H9 (cell line): ENCODE measurements at regions not wholly inside any gene's neighbourhood (a gene's known extent, or its start where the extent isn't known, plus 50 kb on each side); places are given as distances from the start of the nearest gene placed in this dataset.

Experiments used
- DNase-seq: peaks from one replicate; pipeline ENCODE4 v3.0.0-alpha.2; 2017
- H2AFZ ChIP-seq: one replicate; pipeline ENCODE4 v1.6.1; 2013; ENCODE audit warnings: mild to moderate bottlenecking, low read length, control low read depth, moderate library complexity
- H2AK5ac ChIP-seq: 2 replicates; pipeline ENCODE4 v1.6.1; 2013; ENCODE audit warnings: low read length, control low read depth, mixed read lengths; ENCODE audit not compliant: insufficient read length
- H2BK120ac ChIP-seq: one replicate; pipeline ENCODE4 v1.6.1; 2013; ENCODE audit warnings: low read depth, mild to moderate bottlenecking, low read length, control low read depth, inconsistent platforms; ENCODE audit not compliant: poor library complexity, severe bottlenecking
- H2BK12ac ChIP-seq: 2 replicates; pipeline ENCODE4 v1.6.1; 2013; ENCODE audit warnings: low read length, control low read depth, mixed read lengths, low read depth; ENCODE audit not compliant: insufficient read length
- H2BK15ac ChIP-seq: 2 replicates; pipeline ENCODE4 v1.6.1; 2013; ENCODE audit warnings: low read depth, low read length, control low read depth
- H2BK20ac ChIP-seq: one replicate; pipeline ENCODE4 v1.6.1; 2013; ENCODE audit warnings: low read depth, mild to moderate bottlenecking, low read length, control low read depth, inconsistent platforms; ENCODE audit not compliant: poor library complexity, severe bottlenecking
- H2BK5ac ChIP-seq: 2 replicates; pipeline ENCODE4 v1.6.1; 2013; ENCODE audit warnings: low read length, control low read depth, mixed read lengths; ENCODE audit not compliant: insufficient read length
- H3K14ac ChIP-seq: 2 replicates; pipeline ENCODE4 v1.6.1; 2013; ENCODE audit warnings: low read length, control low read depth; ENCODE audit not compliant: insufficient read depth
- H3K18ac ChIP-seq: 2 replicates; pipeline ENCODE4 v1.6.1; 2013; ENCODE audit warnings: low read depth, mild to moderate bottlenecking, mixed read lengths, low read length, control low read depth; ENCODE audit not compliant: insufficient read length
- H3K23ac ChIP-seq: 2 replicates; pipeline ENCODE4 v1.6.1; 2013; ENCODE audit warnings: low read length, control low read depth, mixed read lengths, low read depth; ENCODE audit not compliant: insufficient read length
- H3K23me2 ChIP-seq: 2 replicates; pipeline ENCODE4 v1.6.1; 2013; ENCODE audit warnings: low read depth, mild to moderate bottlenecking, mixed read lengths, low read length, control low read depth; ENCODE audit not compliant: insufficient read length, poor library complexity, severe bottlenecking
- H3K27ac ChIP-seq: 2 replicates; pipeline ENCODE4 v1.5.1; 2013; ENCODE audit warnings: low read length, control low read depth, mixed read lengths, low read depth; ENCODE audit not compliant: insufficient read length
- H3K27me3 ChIP-seq: 2 replicates; pipeline ENCODE4 v1.6.1; 2013; ENCODE audit warnings: low read length, control low read depth, inconsistent platforms; ENCODE audit not compliant: insufficient read depth
- H3K4ac ChIP-seq: 2 replicates; pipeline ENCODE4 v1.6.1; 2013; ENCODE audit warnings: low read depth, mild to moderate bottlenecking, control low read depth, inconsistent platforms, low read length, moderate library complexity
- H3K4me1 ChIP-seq: 2 replicates; pipeline ENCODE4 v1.6.1; 2013; ENCODE audit warnings: low read length, control low read depth, inconsistent platforms; ENCODE audit not compliant: insufficient read depth
- H3K4me2 ChIP-seq: 2 replicates; pipeline ENCODE4 v1.6.1; 2013; ENCODE audit warnings: low read length, control low read depth, mixed read lengths; ENCODE audit not compliant: insufficient read length, insufficient read depth
- H3K56ac ChIP-seq: 2 replicates; pipeline ENCODE4 v1.6.1; 2013; ENCODE audit warnings: low read depth, mild to moderate bottlenecking, mixed read lengths, low read length, control low read depth; ENCODE audit not compliant: insufficient read length
- H3K79me1 ChIP-seq: 2 replicates; pipeline ENCODE4 v1.6.1; 2013; ENCODE audit warnings: low read depth, mild to moderate bottlenecking, moderate library complexity, low read length, control low read depth, inconsistent platforms; ENCODE audit not compliant: insufficient read depth, poor library complexity, severe bottlenecking
- H3K79me2 ChIP-seq: 2 replicates; pipeline ENCODE4 v1.6.1; 2013; ENCODE audit warnings: low read length, control low read depth, inconsistent platforms; ENCODE audit not compliant: insufficient read depth
- H3K9ac ChIP-seq: 2 replicates; pipeline ENCODE4 v1.6.1; 2013; ENCODE audit warnings: low read length, control low read depth, mixed read lengths; ENCODE audit not compliant: insufficient read length; ENCODE audit errors: extremely low read depth
- H3K9me3 ChIP-seq: one replicate; pipeline ENCODE4 v1.6.1; 2013; ENCODE audit warnings: low read depth, low read length, inconsistent platforms; ENCODE audit not compliant: control insufficient read depth
- H3T11ph ChIP-seq: one replicate; pipeline ENCODE4 v1.6.1; 2013; ENCODE audit warnings: mild to moderate bottlenecking, low read length, control low read depth, inconsistent platforms
- H4K20me1 ChIP-seq: one replicate; pipeline ENCODE4 v1.6.1; 2013; ENCODE audit not compliant: control insufficient read depth, insufficient read length, insufficient read depth
- H4K5ac ChIP-seq: 2 replicates; pipeline ENCODE4 v1.6.1; 2013; ENCODE audit warnings: low read depth, mild to moderate bottlenecking, mixed read lengths, low read length, control low read depth; ENCODE audit not compliant: insufficient read length
- H4K8ac ChIP-seq: replicated peaks from 2 replicates; pipeline ENCODE4 v1.6.1; 2013; ENCODE audit warnings: low read length, control low read depth, mixed read lengths, low read depth; ENCODE audit not compliant: insufficient read length
- H4K91ac ChIP-seq: 2 replicates; pipeline ENCODE4 v1.6.1; 2013; ENCODE audit warnings: low read depth, mild to moderate bottlenecking, moderate library complexity, mixed read lengths, low read length, control low read depth; ENCODE audit not compliant: insufficient read length
- H3K27ac Mint-ChIP-seq, 3 experiments: 2 replicates in 2 of 3; 3 replicates in 1 of 3; pipeline ENCODE4 v1.8.0; 2020 to 2021; ENCODE audit warnings: mixed read lengths in 3 of 3, mild to moderate bottlenecking in 1 of 3, moderate library complexity in 1 of 3
- H3K27me3 Mint-ChIP-seq: 2 replicates; pipeline ENCODE4 v1.8.0; 2021; ENCODE audit warnings: low read depth, mild to moderate bottlenecking, moderate library complexity, mixed read lengths
- H3K36me3 Mint-ChIP-seq, 3 experiments: 2 replicates in 2 of 3; 3 replicates in 1 of 3; pipeline ENCODE4 v1.8.0; 2020 to 2021; ENCODE audit warnings: low read depth in 3 of 3, mixed read lengths in 3 of 3; ENCODE audit not compliant: insufficient read depth in 1 of 3
- H3K4me1 Mint-ChIP-seq, 2 experiments: 2 replicates each; pipeline ENCODE4 v1.8.0; 2020; ENCODE audit warnings: mixed read lengths in 2 of 2
- H3K4me3 Mint-ChIP-seq, 2 experiments: 2 replicates in 1 of 2; 3 replicates in 1 of 2; pipeline ENCODE4 v1.8.0; 2020 to 2021; ENCODE audit warnings: mild to moderate bottlenecking in 2 of 2, mixed read lengths in 2 of 2, moderate library complexity in 1 of 2
- H3K9me3 Mint-ChIP-seq, 2 experiments: 2 replicates in 1 of 2; 3 replicates in 1 of 2; pipeline ENCODE4 v1.8.0; 2020; ENCODE audit warnings: mild to moderate bottlenecking in 2 of 2, mixed read lengths in 2 of 2, moderate library complexity in 1 of 2
- CTCF ChIP-seq: fragments of 200-600 bp; sonication (generic); conservative IDR thresholded peaks from 3 replicates; pipeline ENCODE4 v1.8.0; 2021; ENCODE audit warnings: antibody characterized with exemption, mild to moderate bottlenecking
- WGBS: extraction: QIAGEN DNeasy Blood & Tissue Kit; methylation state at CpG from one replicate; pipeline ENCODE4 v1.1.7; 2013; ENCODE audit warnings: missing lambda C conversion rate, low lambda C conversion rate, mixed read lengths; ENCODE audit not compliant: insufficient read length; ENCODE audit errors: extremely low coverage; 5-methylcytosine and 5-hydroxymethylcytosine counted together

- Histone ChIP-seq H3K23ac (no peak overlapping the region), H3K27ac (no peak overlapping the region), H2BK20ac (no peak overlapping the region), H3K4me1 (no peaks in the 10 kb centered on the region), H4K5ac (no peak overlapping the region), H3K14ac (no peak overlapping the region), H3K9ac (no peak overlapping the region), H3K18ac (no peak overlapping the region), H2BK12ac (no peak overlapping the region), H3K79me2 (no peaks in the 10 kb centered on the region), H3K23me2 (no peaks in the 10 kb centered on the region), H2BK120ac (no peak overlapping the region), H3T11ph (no peak overlapping the region), H3K4ac (no peak overlapping the region), H2BK5ac (no peak overlapping the region), H4K8ac (no peak overlapping the region), H3K9me3 (no peaks in the 10 kb centered on the region), H3K27me3 (no peaks in the 10 kb centered on the region), H2BK15ac (no peak overlapping the region), H2AFZ (no peak overlapping the region), H3K56ac (no peak overlapping the region), H2AK5ac (no peak overlapping the region), H3K79me1 (no peaks in the 10 kb centered on the region), H3K4me2 (no peak overlapping the region), H4K20me1 (no peaks in the 10 kb centered on the region), H4K91ac (no peak overlapping the region)
- no peak for TF ChIP-seq CTCF
- WGBS: no CpG with 5 or more reads among the region's 1 CpG
- H3K27me3 Mint-ChIP-seq: no peaks in the 10 kb centered on the region
- no peak overlapping the region for H3K27ac Mint-ChIP-seq
- H3K4me1 Mint-ChIP-seq: peaks cover 6 to 16% of the 10 kb centered on the region in 2 experiments
- H3K4me3 Mint-ChIP-seq: no peak overlapping the region
- no peak for DNase-seq
- no peaks in the 10 kb centered on the region for H3K9me3 Mint-ChIP-seq
- no peaks in the 10 kb centered on the region for H3K36me3 Mint-ChIP-seq
Observed at GRCh38 chr5:110913221-110913620, 158.3 kb upstream of the TSLP start.
